ENCODE measurements at regions not wholly inside any gene's neighbourhood (a gene's known extent, or its start where the extent isn't known, plus 50 kb on each side); places are given as distances from the start of the nearest gene placed in this dataset.

DNA sequence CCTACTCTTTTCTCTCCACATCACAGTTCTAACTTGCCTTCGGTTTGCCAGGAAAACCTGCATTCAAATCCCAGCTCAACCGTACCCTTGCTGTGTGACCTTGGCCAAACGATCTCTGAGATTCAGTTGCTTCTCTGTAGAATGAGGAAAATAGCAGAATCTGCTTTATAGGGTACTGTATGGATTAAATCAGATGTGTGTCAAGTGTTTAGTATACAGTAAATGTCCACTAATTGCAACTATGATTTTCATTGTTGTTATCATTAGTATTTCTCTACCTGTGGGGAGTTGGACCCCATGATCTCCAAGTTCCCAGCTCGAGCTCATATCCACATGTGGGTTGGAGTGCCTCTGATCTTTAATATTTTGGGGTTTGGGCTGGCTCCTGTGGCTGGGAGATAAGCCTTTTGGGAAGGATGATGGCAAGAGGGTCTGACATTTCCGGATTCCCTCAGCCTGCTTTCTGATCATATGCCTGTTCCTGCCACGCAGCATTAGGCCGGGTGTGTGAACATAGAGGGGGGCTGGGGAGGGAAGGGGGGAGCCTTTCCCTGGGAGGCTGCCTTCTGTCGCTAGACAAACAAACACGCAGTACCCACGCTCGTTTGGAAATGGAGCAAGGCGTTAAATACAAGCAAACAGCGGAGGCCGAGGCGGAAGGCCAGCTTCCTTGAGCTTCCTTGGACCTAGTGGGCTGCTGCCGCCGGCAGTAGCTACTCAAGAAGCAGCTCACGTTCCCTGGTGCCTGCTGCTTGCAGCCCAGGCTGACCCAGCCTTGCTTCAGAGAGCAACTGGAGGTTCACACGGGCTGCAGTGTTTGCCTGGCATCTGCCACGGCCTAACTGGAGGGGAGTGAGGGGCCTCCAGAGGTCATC, 213.5 kb upstream of the LHX5 start:
- DNase-seq (ENCODE audit: low spot score), result no peak
- no peak for FAIRE-seq

- no peak for FAIRE-seq
Observed at GRCh38 chr12:113684053-113684907, 212.6 kb upstream of the LHX5 start.

GRCh38 chr12:113683574-113683973, 211.9 kb upstream of the LHX5 start:
- no peak for DNase-seq (ENCODE audit: low spot score)
- FAIRE-seq, result no peak

More at GRCh38 chr12:113684053-113684907, 212.6 kb upstream of the LHX5 start:
- DNase-seq (ENCODE audit: low spot score), result no peak

DNA sequence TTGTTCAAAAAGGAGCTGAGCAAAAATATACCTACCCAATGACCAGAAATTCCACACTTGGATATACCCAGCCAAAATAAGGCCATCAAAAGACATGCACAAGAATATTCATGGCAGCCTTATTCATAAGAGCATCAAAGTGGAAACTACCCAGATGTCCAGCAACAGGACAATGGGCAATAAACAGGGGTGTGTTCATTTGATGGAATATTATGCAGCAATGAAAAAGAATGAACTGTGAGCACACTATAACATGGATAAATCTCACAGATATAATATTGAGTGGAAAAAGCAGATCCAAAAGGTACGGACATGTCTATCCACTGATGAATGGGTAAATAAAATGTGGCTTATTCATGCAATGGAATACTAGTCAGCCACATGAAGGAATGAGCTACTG, 209.2 kb upstream of the LHX5 start:
- DNase-seq (ENCODE audit: low spot score), result no peak
- no peak for FAIRE-seq

DNA sequence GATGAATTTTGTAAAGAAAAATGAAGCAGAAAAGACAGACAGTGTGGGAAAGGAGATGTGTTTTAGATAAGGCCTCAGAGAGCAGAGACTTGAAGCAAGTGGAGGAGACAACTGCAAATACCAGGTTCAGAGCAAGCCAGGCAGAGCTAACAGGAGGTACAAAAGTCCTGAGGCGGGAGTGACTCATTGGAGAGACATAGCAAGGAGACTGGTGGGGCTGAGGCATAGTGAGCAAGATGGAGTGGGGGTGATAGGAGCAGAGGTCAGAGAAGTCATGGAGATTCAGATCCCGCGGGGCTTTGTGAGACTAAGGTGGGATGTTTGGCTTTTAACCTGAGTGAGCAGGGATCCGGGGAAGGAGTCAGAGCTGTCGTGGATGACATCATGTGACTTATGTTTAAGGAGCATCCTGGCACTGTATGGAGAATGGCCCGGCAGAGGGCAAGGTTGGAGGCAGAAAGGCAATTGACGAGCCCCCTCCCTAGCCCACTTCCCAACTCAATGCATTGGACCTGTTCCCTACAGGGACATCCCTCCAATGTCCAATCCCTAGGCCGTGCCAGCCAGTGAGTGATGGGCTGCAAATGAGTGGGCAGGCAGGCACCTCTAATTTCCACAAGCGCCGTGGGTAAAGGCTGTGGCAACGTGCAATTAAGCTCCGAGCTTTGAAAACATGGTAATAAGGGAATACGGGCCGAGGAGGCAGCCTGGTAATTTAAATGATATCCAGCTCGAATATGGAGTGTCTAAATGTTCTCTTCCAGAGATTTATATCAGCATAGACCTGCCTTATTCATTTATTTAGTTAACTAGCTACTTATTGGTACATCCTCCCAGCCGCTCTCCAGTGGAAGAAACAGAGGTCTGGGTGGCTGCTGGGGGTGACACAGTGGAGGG, 206.8 kb upstream of the LHX5 start:
- DNase-seq (ENCODE audit: low spot score), result no peak
- no peak for FAIRE-seq

DNA sequence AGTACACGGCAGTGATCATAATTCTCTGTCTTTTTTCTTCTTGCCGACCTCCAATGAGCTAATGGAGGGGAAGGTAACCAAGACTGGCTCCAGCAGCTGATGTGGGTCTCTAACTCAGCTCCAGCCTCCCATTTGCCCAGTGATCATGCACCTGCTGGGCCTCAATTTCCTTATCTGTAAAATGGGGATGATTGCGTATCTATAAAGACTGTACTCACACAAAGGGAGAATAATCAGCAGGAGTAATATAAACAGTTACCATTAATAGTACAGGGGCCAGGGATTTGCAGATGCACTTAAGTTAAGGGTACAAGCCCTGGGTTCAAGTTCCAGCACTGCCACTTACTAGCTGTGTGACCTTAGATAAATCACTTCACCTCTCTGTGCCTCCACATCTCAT, 204.9 kb upstream of the LHX5 start:
- FAIRE-seq (no peak), DNase-seq (ENCODE audit: low spot score) (no peak)

- FAIRE-seq (no peak), DNase-seq (ENCODE audit: low spot score) (no peak)
Observed at GRCh38 chr12:113676117-113676516, 204.4 kb upstream of the LHX5 start.

GRCh38 chr12:113674996-113675395, 203.3 kb upstream of the LHX5 start:
- no peak for FAIRE-seq

GRCh38 chr12:113674302-113674701, 202.6 kb upstream of the LHX5 start:
- DNase-seq (ENCODE audit: low spot score) (no peak), FAIRE-seq (no peak)

More at GRCh38 chr12:113674996-113675395, 203.3 kb upstream of the LHX5 start:
- no peak for DNase-seq (ENCODE audit: low spot score)

DNA sequence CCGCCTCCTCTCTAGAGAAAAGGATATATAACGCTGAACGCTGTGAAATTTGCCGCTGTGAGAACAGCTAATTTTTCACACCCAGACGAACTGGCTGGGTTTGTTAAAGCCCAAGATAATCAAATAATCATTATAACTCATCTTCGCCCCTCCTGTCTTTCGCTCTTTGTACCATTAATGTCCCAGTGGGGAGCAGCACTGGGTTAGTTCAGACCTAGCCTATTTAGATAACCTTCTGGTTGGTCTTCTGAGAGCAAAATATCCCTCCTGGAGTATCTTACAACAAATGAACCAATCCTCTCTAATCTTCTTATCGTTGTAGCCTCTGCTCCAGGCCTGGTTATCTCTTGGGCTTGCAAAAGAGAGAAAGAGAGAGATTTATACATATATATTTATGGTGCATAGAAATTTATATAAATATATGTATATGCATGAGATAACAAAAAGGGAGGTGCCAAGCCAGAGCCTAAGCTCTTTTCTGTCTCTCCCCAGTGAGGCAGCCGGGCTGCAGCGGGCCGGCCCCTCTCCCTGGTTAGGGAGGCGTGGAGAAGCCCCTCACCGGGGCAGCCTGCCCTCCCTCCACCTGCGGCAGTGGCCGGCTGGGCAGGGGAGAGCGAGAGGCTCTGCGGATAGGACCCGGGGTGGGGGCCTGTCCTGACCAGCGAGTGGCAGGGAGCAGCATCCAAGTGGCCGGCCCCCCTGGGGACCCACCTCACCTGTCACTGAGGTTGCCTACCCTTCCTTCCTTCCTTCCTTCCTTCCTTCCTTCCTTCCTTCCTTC, 202.0 kb upstream of the LHX5 start:
- FAIRE-seq (no peak), DNase-seq (ENCODE audit: low spot score) (no peak)

DNA sequence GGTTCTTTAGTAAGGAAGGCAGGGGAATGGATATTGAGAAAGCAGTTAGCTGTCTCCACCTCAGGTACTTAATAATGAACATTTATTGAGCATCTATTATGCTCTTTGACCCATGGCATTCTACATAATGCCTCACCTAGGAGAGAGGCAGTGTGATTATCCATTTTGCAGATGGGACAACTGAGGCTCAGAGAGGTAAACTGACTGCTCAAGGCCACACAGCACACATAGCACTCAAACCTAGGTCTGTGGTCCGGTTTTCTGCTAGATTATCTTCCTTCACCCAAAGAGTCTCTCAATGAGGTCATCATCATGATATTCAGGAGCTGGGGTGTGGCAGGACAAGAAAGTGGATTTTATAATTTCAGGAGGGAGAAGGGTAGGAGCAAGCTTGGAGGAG, 199.1 kb upstream of the LHX5 start:
- DNase-seq (ENCODE audit: low spot score) (no peak), FAIRE-seq (no peak)

DNA sequence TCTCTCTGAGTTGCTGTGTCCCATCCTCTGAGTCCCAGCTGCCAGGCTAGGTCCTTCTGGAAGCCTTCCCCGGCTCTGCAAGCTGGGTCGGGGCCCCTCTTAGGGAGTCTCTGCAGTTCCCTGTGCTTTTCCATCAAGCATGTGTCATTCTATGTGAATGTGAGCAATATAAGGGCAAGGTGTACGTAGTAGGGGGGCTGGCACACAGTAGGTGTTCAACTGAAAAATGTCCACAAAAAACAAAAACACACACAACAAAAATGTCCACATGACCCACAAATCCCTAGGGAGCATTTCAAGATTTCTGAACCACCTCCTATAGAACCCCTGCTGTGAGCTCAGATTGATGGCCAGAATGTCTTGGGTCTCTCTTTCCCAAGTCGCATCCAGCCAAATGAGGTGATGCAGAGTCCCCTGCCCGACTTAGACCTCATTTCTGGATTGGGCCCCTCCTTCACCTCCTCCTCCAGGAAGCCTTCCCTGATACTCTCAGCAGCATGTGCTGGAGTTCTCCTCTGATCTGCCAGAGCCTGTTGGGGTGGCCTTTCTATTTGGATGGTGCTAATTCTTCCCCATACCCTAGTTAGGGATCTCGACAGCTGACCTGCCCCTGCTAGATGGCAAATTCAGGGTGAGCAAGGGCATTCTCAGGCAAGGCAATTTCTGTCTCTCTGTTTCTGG, 196.1 kb upstream of the LHX5 start:
- FAIRE-seq (no peak), DNase-seq (ENCODE audit: low spot score) (no peak)

GRCh38 chr12:113667095-113667494, 195.4 kb upstream of the LHX5 start:
- FAIRE-seq (no peak), DNase-seq (ENCODE audit: low spot score) (no peak)

GRCh38 chr12:113666223-113666622, 194.6 kb upstream of the LHX5 start:
- FAIRE-seq (no peak), DNase-seq (ENCODE audit: low spot score) (no peak)

DNA sequence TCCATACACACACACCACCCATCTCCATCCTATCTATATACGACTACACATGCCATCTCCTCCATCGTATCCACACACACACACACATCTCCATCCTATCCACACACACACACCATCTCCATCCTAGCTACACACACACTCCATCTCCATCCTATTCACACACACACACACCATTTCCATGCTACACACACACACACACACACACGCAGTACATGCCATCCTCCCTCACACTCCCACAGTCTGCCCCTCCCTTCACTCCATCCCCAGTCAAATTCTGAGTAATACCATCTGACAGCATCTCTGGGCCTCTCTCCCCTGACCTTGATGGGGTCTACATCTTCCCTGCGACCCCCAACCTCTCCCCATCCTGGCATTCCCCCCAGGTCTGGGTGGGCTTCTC, 193.8 kb upstream of the LHX5 start:
- no peak for FAIRE-seq
- DNase-seq (ENCODE audit: low spot score), result no peak

GRCh38 chr12:113664224-113664681, 192.6 kb upstream of the LHX5 start:
- FAIRE-seq (no peak), DNase-seq (ENCODE audit: low spot score) (no peak)

GRCh38 chr12:113663396-113663795, 191.7 kb upstream of the LHX5 start:
- DNase-seq (ENCODE audit: low spot score) (no peak), FAIRE-seq (no peak)

DNA sequence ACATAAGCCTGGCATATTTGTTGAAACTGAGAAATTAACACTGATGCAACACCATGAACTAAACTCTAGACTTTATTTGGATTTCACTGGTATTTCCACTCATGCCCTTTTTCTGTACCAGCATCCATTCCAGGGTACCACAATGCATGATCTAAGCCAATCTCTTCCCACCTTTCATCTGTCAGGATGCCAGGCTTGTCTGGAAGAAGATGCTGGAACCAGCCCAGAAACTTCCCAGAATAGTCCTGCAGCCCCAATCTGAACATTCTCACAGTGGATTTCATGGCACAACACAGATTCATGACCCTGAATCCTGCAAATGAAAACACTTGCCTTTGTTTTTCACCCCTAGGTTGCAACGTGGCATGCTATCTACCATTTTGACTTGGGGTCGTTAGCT, 189.3 kb upstream of the LHX5 start:
- no peak for FAIRE-seq

GRCh38 chr12:113659416-113659815, 187.7 kb upstream of the LHX5 start:
- FAIRE-seq (no peak), DNase-seq (ENCODE audit: low spot score) (no peak)

More for the DNA sequence above, 189.3 kb upstream of the LHX5 start:
- no peak for DNase-seq (ENCODE audit: low spot score)

DNA sequence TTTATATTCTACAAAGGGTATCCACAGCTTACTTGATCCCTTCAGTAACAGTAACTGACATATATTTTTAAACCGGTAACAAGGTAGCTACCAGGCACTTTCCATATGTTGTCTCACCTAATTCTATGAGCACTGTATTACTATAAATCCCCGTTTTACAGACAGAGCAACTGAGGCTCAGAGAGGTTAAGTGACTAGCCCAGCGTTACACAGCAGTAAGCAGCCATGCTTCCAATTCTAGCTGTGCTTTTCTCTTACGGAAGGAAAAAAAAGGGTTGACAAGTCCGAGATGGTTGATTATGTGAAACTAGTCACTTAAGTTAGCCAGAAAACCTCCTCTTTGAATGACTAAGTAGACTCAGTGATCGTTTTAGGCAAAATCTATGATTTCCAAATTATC, 187.3 kb upstream of the LHX5 start:
- no peak for FAIRE-seq
- DNase-seq (ENCODE audit: low spot score), result no peak

Data from RCC 7860 (cell line).